ENCODE measurements at regions not wholly inside any gene's neighbourhood (a gene's known extent, or its start where the extent isn't known, plus 50 kb on each side); places are given as distances from the start of the nearest gene placed in this dataset.
"Not testable (repeated sequence)": the region's sequence is repeated elsewhere in the genome, so short reads cannot be mapped to it uniquely, and the experiment has no call there.

DNA sequence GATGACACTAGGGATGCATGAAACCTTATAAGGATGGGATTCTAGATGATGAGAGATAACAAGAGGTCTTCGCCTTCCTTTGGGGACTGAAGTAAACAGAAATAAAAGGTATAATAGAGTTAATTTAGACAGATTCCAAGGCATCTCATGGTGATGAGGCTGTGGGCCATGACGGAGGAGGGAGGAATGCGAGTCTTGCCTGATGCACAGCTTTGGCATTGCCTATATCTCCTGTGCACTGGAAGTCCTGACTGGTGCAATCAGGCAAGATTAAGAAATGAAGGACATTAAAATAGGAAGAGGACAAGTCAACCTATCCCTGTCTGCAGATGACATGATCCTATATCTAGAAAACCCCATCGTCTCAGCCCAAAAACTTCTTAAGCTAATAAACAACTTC, 526.4 kb upstream of the LMO3 start:
- H3K9me2 ChIP-seq (replicated peaks; ENCODE audit: control insufficient read depth, low read length) = no peaks in the 10 kb centered on the region
- H3K9me3 ChIP-seq (ENCODE audit: control insufficient read depth, insufficient read depth, low read length) = no peaks in the 10 kb centered on the region
- no peaks in the 10 kb centered on the region for H3K4me1 ChIP-seq (ENCODE audit: control insufficient read depth, low read length)
- TF ChIP-seq EZH2phosphoT487 (IDR thresholded peaks at IDR 0.05; ENCODE audit: borderline replicate concordance, low read length) = no peak
- no peaks in the 10 kb centered on the region for H4K20me1 ChIP-seq (ENCODE audit: control insufficient read depth, insufficient read depth, low read depth, low read length)
- no peaks in the 10 kb centered on the region for H3K36me3 ChIP-seq (ENCODE audit: control insufficient read depth, low read length)
- H3K27ac ChIP-seq (ENCODE audit: low read depth, low read length) = no peak overlapping the region
- H3K27me3 ChIP-seq (ENCODE audit: control insufficient read depth, low read length) = no peaks in the 10 kb centered on the region
- H3K4me2 ChIP-seq (ENCODE audit: low read length) = no peak overlapping the region
- H3K79me2 ChIP-seq (ENCODE audit: control insufficient read depth, low read length) = no peaks in the 10 kb centered on the region
- H3K4me3 ChIP-seq (ENCODE audit: low read length) = no peak overlapping the region
- H3F3A ChIP-seq (ENCODE audit: control insufficient read depth, insufficient read depth) = no peaks in the 10 kb centered on the region

DNA sequence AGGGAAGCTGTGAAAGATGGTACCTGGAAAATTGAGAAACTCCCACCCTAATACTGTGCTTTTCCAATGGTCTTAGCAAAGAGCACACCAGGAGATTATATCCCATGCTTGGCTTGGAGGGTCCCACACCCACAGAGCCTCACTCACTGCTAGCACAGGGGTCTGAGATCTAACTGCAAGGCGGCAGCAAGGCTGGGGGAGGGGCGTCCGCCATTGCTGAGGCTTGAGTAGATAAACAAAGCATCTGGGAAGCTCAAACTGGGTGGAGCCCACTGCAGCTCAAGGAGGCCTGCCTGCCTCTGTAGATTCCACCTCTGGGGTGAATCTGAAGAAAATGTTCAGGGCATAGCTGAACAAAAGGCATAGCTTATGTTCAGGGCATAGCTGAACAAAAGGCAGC, 510.6 kb upstream of the LMO3 start:
- H3K36me3 ChIP-seq (ENCODE audit: control insufficient read depth, low read length); H3K4me3 ChIP-seq (ENCODE audit: low read length); H3K27me3 ChIP-seq (ENCODE audit: control insufficient read depth, low read length); H3K9me3 ChIP-seq (ENCODE audit: control insufficient read depth, insufficient read depth, low read length); H3K79me2 ChIP-seq (ENCODE audit: control insufficient read depth, low read length); H3K4me1 ChIP-seq (ENCODE audit: control insufficient read depth, low read length); H3K9me2 ChIP-seq (replicated peaks; ENCODE audit: control insufficient read depth, low read length); H3K4me2 ChIP-seq (ENCODE audit: low read length); H4K20me1 ChIP-seq (ENCODE audit: control insufficient read depth, insufficient read depth, low read depth, low read length); H3F3A ChIP-seq (ENCODE audit: control insufficient read depth, insufficient read depth); H3K27ac ChIP-seq (ENCODE audit: low read depth, low read length): not testable (repeated sequence)

DNA sequence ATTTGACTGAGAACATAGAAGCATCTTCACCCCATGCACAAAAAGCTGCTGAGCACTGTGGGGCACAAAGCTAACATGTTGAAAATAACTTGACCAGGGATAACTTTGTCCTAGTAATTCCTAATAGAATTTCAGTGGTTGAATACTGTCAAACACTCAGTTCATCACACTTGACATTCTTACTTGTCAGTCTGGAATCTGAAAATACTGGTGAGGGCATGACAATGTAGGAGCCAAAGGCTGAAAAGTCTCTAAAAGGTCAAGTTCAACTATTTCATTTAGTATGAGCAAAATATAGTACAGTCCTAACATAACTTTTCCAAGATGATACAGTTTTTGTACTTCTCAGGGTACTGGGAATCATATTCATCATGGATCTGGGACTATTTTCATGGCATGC, 504.4 kb upstream of the LMO3 start:
- Histone ChIP-seq H3F3A (ENCODE audit: control insufficient read depth, insufficient read depth) (no peaks in the 10 kb centered on the region), H3K36me3 (ENCODE audit: control insufficient read depth, low read length) (no peaks in the 10 kb centered on the region), H3K9me3 (ENCODE audit: control insufficient read depth, insufficient read depth, low read length) (no peaks in the 10 kb centered on the region), H4K20me1 (ENCODE audit: control insufficient read depth, insufficient read depth, low read depth, low read length) (no peaks in the 10 kb centered on the region), H3K4me1 (ENCODE audit: control insufficient read depth, low read length) (peaks cover 13% of the 10 kb centered on the region), H3K9me2 (replicated peaks; ENCODE audit: control insufficient read depth, low read length) (no peaks in the 10 kb centered on the region), H3K4me3 (ENCODE audit: low read length) (no peak overlapping the region), H3K4me2 (ENCODE audit: low read length) (no peak overlapping the region), H3K79me2 (ENCODE audit: control insufficient read depth, low read length) (no peaks in the 10 kb centered on the region), H3K27ac (ENCODE audit: low read depth, low read length) (no peak overlapping the region), H3K27me3 (ENCODE audit: control insufficient read depth, low read length) (no peaks in the 10 kb centered on the region)
- TF ChIP-seq, protein P1, sequence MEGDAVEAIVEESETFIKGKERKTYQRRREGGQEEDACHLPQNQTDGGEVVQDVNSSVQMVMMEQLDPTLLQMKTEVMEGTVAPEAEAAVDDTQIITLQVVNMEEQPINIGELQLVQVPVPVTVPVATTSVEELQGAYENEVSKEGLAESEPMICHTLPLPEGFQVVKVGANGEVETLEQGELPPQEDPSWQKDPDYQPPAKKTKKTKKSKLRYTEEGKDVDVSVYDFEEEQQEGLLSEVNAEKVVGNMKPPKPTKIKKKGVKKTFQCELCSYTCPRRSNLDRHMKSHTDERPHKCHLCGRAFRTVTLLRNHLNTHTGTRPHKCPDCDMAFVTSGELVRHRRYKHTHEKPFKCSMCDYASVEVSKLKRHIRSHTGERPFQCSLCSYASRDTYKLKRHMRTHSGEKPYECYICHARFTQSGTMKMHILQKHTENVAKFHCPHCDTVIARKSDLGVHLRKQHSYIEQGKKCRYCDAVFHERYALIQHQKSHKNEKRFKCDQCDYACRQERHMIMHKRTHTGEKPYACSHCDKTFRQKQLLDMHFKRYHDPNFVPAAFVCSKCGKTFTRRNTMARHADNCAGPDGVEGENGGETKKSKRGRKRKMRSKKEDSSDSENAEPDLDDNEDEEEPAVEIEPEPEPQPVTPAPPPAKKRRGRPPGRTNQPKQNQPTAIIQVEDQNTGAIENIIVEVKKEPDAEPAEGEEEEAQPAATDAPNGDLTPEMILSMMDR (IDR thresholded peaks at IDR 0.05; ENCODE audit: low read depth, low read length, poor library complexity, severe bottlenecking) = no peak
- no peak for TF ChIP-seq EZH2phosphoT487 (IDR thresholded peaks at IDR 0.05; ENCODE audit: borderline replicate concordance, low read length)

DNA sequence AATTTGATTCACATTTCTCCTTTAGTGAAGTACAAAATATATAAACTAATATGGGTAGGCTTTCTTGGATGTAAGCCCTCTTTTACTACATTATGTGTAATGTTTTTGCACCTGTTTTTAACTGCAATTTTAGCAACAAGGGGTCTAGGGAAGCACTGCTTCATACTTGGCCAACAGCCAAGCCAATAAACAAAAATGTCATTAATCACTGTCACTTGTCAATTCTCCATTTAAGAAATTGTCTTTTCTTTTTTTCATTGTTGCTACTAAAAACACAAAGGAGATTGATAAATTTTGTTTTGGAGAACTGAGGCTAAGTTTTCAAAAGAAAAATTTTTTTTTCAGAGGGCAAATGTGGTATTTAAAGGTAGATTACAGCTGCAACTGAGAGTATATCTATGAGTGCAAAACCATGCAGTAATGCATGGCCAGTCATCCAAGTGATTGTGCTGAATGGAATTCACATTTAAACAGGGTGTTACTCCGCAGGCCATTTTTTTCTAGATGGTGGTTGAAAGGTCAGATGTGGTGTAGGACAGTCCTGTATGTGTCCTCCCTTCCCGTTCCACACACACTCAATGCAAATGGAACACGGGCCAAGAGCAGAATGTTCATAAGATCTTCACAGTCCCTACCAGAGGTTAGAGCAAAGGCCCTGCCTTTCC, 503.0 kb upstream of the LMO3 start:
- 0 out of 2 replicates have a peak overlapping the region, but pooled peaks have one; percentile 5 for H3K4me3 ChIP-seq (ENCODE audit: low read length)
- peaks cover 13% of the 10 kb centered on the region for H3K4me1 ChIP-seq (ENCODE audit: control insufficient read depth, low read length)
- no peak for TF ChIP-seq EZH2phosphoT487 (IDR thresholded peaks at IDR 0.05; ENCODE audit: borderline replicate concordance, low read length)
- TF ChIP-seq, protein P1 (IDR thresholded peaks at IDR 0.05; ENCODE audit: low read depth, low read length, poor library complexity, severe bottlenecking) = no peak
- H3K9me3 ChIP-seq (ENCODE audit: control insufficient read depth, insufficient read depth, low read length) = no peaks in the 10 kb centered on the region
- H3K27ac ChIP-seq (ENCODE audit: low read depth, low read length) = peak overlapping the region; percentile 31
- peak overlapping the region; percentile 23 for H3K4me2 ChIP-seq (ENCODE audit: low read length)
- H3K27me3 ChIP-seq (ENCODE audit: control insufficient read depth, low read length) = no peaks in the 10 kb centered on the region
- H3K9me2 ChIP-seq (replicated peaks; ENCODE audit: control insufficient read depth, low read length) = no peaks in the 10 kb centered on the region
- H3K79me2 ChIP-seq (ENCODE audit: control insufficient read depth, low read length) = no peaks in the 10 kb centered on the region
- H3F3A ChIP-seq (ENCODE audit: control insufficient read depth, insufficient read depth) = no peaks in the 10 kb centered on the region
- H4K20me1 ChIP-seq (ENCODE audit: control insufficient read depth, insufficient read depth, low read depth, low read length) = no peaks in the 10 kb centered on the region
- H3K36me3 ChIP-seq (ENCODE audit: control insufficient read depth, low read length) = no peaks in the 10 kb centered on the region
